ENCODE measurements at regions not wholly inside any gene's neighbourhood (a gene's known extent, or its start where the extent isn't known, plus 50 kb on each side); places are given as distances from the start of the nearest gene placed in this dataset.

GRCh38 chr5:4627131-4627530, 513.0 kb upstream of the ADAMTS16 start:
- H4K8ac ChIP-seq (replicated peaks; ENCODE audit: insufficient read length, low read depth, low read length), result no peak overlapping the region
- peaks cover 13% of the 10 kb centered on the region in 2 experiments; a peak in 3 of 4 replicates for H3K4me1 Mint-ChIP-seq
- no peak overlapping the region for H3K4me2 ChIP-seq (ENCODE audit: insufficient read depth, insufficient read length, low read length)

More at GRCh38 chr5:4627131-4627530, 513.0 kb upstream of the ADAMTS16 start:
- Histone ChIP-seq H3K14ac (ENCODE audit: insufficient read depth, low read length) (no peak overlapping the region), H2AFZ (ENCODE audit: low read length) (no peak overlapping the region), H2BK120ac (ENCODE audit: low read depth, low read length, poor library complexity, severe bottlenecking) (no peak overlapping the region), H3T11ph (ENCODE audit: low read length) (no peak overlapping the region), H2BK15ac (ENCODE audit: low read depth, low read length) (no peak overlapping the region), H3K23me2 (ENCODE audit: insufficient read length, low read depth, low read length, poor library complexity, severe bottlenecking) (no peaks in the 10 kb centered on the region), H3K27me3 (ENCODE audit: insufficient read depth, low read length) (no peaks in the 10 kb centered on the region), H4K5ac (ENCODE audit: insufficient read length, low read depth, low read length) (no peak overlapping the region), H2BK5ac (ENCODE audit: insufficient read length, low read length) (no peak overlapping the region), H3K9me3 (ENCODE audit: control insufficient read depth, low read depth, low read length) (no peaks in the 10 kb centered on the region), H3K56ac (ENCODE audit: insufficient read length, low read depth, low read length) (no peak overlapping the region), H2AK5ac (ENCODE audit: insufficient read length, low read length) (no peak overlapping the region), H3K4me1 (ENCODE audit: insufficient read depth, low read length) (no peaks in the 10 kb centered on the region), H3K79me2 (ENCODE audit: insufficient read depth, low read length) (no peaks in the 10 kb centered on the region), H3K4ac (ENCODE audit: low read depth, low read length) (no peak overlapping the region), H3K27ac (ENCODE audit: insufficient read length, low read depth, low read length) (no peak overlapping the region), H3K18ac (ENCODE audit: insufficient read length, low read depth, low read length) (no peak overlapping the region), H3K23ac (ENCODE audit: insufficient read length, low read depth, low read length) (no peak overlapping the region), H2BK20ac (ENCODE audit: low read depth, low read length, poor library complexity, severe bottlenecking) (no peak overlapping the region), H3K9ac (ENCODE audit: extremely low read depth, insufficient read length, low read length) (no peak overlapping the region), H4K20me1 (ENCODE audit: control insufficient read depth, insufficient read depth, insufficient read length) (no peaks in the 10 kb centered on the region), H3K79me1 (ENCODE audit: insufficient read depth, low read depth, low read length, poor library complexity, severe bottlenecking) (no peaks in the 10 kb centered on the region), H2BK12ac (ENCODE audit: insufficient read length, low read depth, low read length) (no peak overlapping the region), H4K91ac (ENCODE audit: insufficient read length, low read depth, low read length) (no peak overlapping the region)
- WGBS (ENCODE audit: extremely low coverage, insufficient read length, low lambda C conversion rate), result no CpG with 5 or more reads among the region's 3 CpGs
- no peaks in the 10 kb centered on the region; the same call in 1 of the 2 replicates for H3K27me3 Mint-ChIP-seq (ENCODE audit: low read depth)
- peaks cover 8 to 14% of the 10 kb centered on the region in 2 experiments for H3K9me3 Mint-ChIP-seq
- no peak for TF ChIP-seq CTCF (conservative IDR thresholded peaks at IDR 0.05)
- no peak overlapping the region for H3K27ac Mint-ChIP-seq
- no peak for DNase-seq
- no peaks in the 10 kb centered on the region; a peak in 2 of 7 replicates for H3K36me3 Mint-ChIP-seq (ENCODE audit: insufficient read depth in 1 of 3, low read depth in 3 of 3)
- no peak overlapping the region for H3K4me3 Mint-ChIP-seq

All from H9 (cell line).